ENCODE measurements at regions not wholly inside any gene's neighbourhood (a gene's known extent, or its start where the extent isn't known, plus 50 kb on each side); places are given as distances from the start of the nearest gene placed in this dataset.

GRCh38 chr3:6078436-6078835 lies 782.5 kb upstream of the GRM7 start:
- WGBS (ENCODE audit: low lambda C conversion rate) = 1% methylated on average over 4 of the region's 4 CpGs
- DNase-seq (ENCODE audit: low spot score) = no peak
- H3K27me3 ChIP-seq (ENCODE audit: control insufficient read depth in 1 of 2, insufficient read depth in 2 of 2, low read length in 2 of 2) = no peaks in the 10 kb centered on the region
- H3K9ac ChIP-seq (ENCODE audit: insufficient read depth, low read depth, low read length) = no peak overlapping the region
- H3K9me3 ChIP-seq (ENCODE audit: low read length) = peaks cover 98% of the 10 kb centered on the region
- ATAC-seq = no peak
- TF ChIP-seq ZNF589 (CRISPR knock-in tag; conservative IDR thresholded peaks at IDR 0.05) = no peak
- TF ChIP-seq RBM22 (optimal IDR thresholded peaks at IDR 0.05; ENCODE audit: low read length) = no peak
- no peak for TF ChIP-seq KDM5A (IDR thresholded peaks at IDR 0.05; ENCODE audit: borderline replicate concordance, low read length)
- BruUV-seq (replicated peaks) = no TSS peak
- POLR2A ChIA-PET = no interaction called here
- FAIRE-seq = no peak
- no peak overlapping the region for H2AFZ ChIP-seq (ENCODE audit: low read length)
- no peak overlapping the region for H3K4me2 ChIP-seq (ENCODE audit: low read depth, low read length)
- CTCF ChIA-PET (ENCODE audit: low intra/inter-chr PET ratio, low total read pairs) = no interaction called here
- H4K20me1 ChIP-seq (ENCODE audit: insufficient read depth, low read length) = no peaks in the 10 kb centered on the region
- no peaks in the 10 kb centered on the region for H3K36me3 ChIP-seq (replicated peaks in 1 of 2; ENCODE audit: control insufficient read depth in 1 of 2, insufficient read depth in 2 of 2, low read length in 2 of 2)
- no peaks in the 10 kb centered on the region for H3K79me2 ChIP-seq (ENCODE audit: insufficient read depth, low read length)
- intact Hi-C loops (cut with micrococcal nuclease; ENCODE audit: unreplicated experiment) = no loop called here
- no peak overlapping the region for H3K4me3 ChIP-seq (replicated peaks in 1 of 3; ENCODE audit: insufficient read depth in 1 of 3, low read depth in 2 of 3, low read length in 3 of 3)
- no peaks in the 10 kb centered on the region for H3K4me1 ChIP-seq (ENCODE audit: insufficient read depth, low read length)
- H3K27ac ChIP-seq (ENCODE audit: extremely low read length, insufficient read depth, low read length) = no peak overlapping the region
- in situ Hi-C loops (cut with HindIII; ENCODE audit: extremely low pct_ligation_motif_present, low pct_unique_long_range_greater_than_20kb) = no loop called here

GRCh38 chr3:6079011-6079410 lies 781.9 kb upstream of the GRM7 start:
- Histone ChIP-seq H2AFZ (ENCODE audit: low read length) (no peak overlapping the region), H3K4me3 (replicated peaks in 1 of 3; ENCODE audit: insufficient read depth in 1 of 3, low read depth in 2 of 3, low read length in 3 of 3) (no peak overlapping the region), H3K27ac (ENCODE audit: extremely low read length, insufficient read depth, low read length) (no peak overlapping the region), H3K4me1 (ENCODE audit: insufficient read depth, low read length) (no peaks in the 10 kb centered on the region), H3K9me3 (ENCODE audit: low read length) (peaks cover 96% of the 10 kb centered on the region), H4K20me1 (ENCODE audit: insufficient read depth, low read length) (no peaks in the 10 kb centered on the region), H3K36me3 (replicated peaks in 1 of 2; ENCODE audit: control insufficient read depth in 1 of 2, insufficient read depth in 2 of 2, low read length in 2 of 2) (no peaks in the 10 kb centered on the region), H3K27me3 (ENCODE audit: control insufficient read depth in 1 of 2, insufficient read depth in 2 of 2, low read length in 2 of 2) (no peaks in the 10 kb centered on the region), H3K9ac (ENCODE audit: insufficient read depth, low read depth, low read length) (no peak overlapping the region), H3K4me2 (ENCODE audit: low read depth, low read length) (no peak overlapping the region), H3K79me2 (ENCODE audit: insufficient read depth, low read length) (no peaks in the 10 kb centered on the region)
- no peak for DNase-seq (ENCODE audit: low spot score)
- POLR2A ChIA-PET = no interaction called here
- BruUV-seq (replicated peaks) = no TSS peak
- no peak for ATAC-seq
- CTCF ChIA-PET (ENCODE audit: low intra/inter-chr PET ratio, low total read pairs) = no interaction called here
- FAIRE-seq = no peak
- in situ Hi-C loops (cut with HindIII; ENCODE audit: extremely low pct_ligation_motif_present, low pct_unique_long_range_greater_than_20kb) = no loop called here
- intact Hi-C loops (cut with micrococcal nuclease; ENCODE audit: unreplicated experiment) = no loop called here
- whole genome bisulfite sequencing (ENCODE audit: low lambda C conversion rate) = 47% methylated on average over 4 of the region's 4 CpGs
- no peak for TF ChIP-seq ZNF781 (CRISPR knock-in tag; IDR thresholded peaks at IDR 0.05; ENCODE audit: borderline replicate concordance, not compliant biosample characterization)
- no peak for TF ChIP-seq SKIL (CRISPR knock-in tag; IDR thresholded peaks at IDR 0.05; ENCODE audit: borderline replicate concordance)
- TF ChIP-seq ZSCAN5A (CRISPR knock-in tag; IDR thresholded peaks at IDR 0.05; ENCODE audit: borderline replicate concordance) = no peak
- TF ChIP-seq IKZF1 (IDR thresholded peaks at IDR 0.05) = no peak
- no peak for TF ChIP-seq POLR2G (IDR thresholded peaks at IDR 0.05; ENCODE audit: low read depth, low read length)
- TF ChIP-seq FOXO4 (CRISPR knock-in tag; conservative IDR thresholded peaks at IDR 0.05) = no peak
- no peak for TF ChIP-seq EP300 (IDR thresholded peaks at IDR 0.05; ENCODE audit: low read depth in 2 of 2, low read length in 2 of 2)
- no peak for TF ChIP-seq EP300 (CRISPR knock-in tag; IDR thresholded peaks at IDR 0.05; ENCODE audit: borderline replicate concordance)
- TF ChIP-seq ZKSCAN5 (CRISPR knock-in tag; IDR thresholded peaks at IDR 0.05) = no peak
- no peak for TF ChIP-seq YEATS4 (CRISPR knock-in tag; IDR thresholded peaks at IDR 0.05; ENCODE audit: borderline replicate concordance)
- no peak for TF ChIP-seq ZNF598 (CRISPR knock-in tag; IDR thresholded peaks at IDR 0.05; ENCODE audit: borderline replicate concordance)
- no peak for TF ChIP-seq ZNF331 (CRISPR knock-in tag; IDR thresholded peaks at IDR 0.05)
- no peak for TF ChIP-seq ZNF75D (CRISPR knock-in tag; IDR thresholded peaks at IDR 0.05; ENCODE audit: borderline replicate concordance)
